GM23338 (cell line): ENCODE measurements at regions not wholly inside any gene's neighbourhood (a gene's known extent, or its start where the extent isn't known, plus 50 kb on each side); places are given as distances from the start of the nearest gene placed in this dataset.

Experiments
- ATAC-seq: fragments of 200-7000 bp; cut with Tn5 transposase; 3 replicates; pipeline ENCODE4 v1.9.1; 2020
- DNase-seq: peaks from one replicate; pipeline ENCODE4 v3.0.0-alpha.2; 2015; ENCODE audit warnings: low spot score
- H2AFZ ChIP-seq: fragments of 200-600 bp; sonication (generic); 2 replicates; pipeline ENCODE4 v1.8.0; 2016; ENCODE audit warnings: antibody characterized with exemption, mild to moderate bottlenecking, moderate library complexity
- H3F3A ChIP-seq: fragments of 200-600 bp; sonication (generic); replicated peaks from 2 replicates; pipeline ENCODE4 v1.8.0; 2017; ENCODE audit warnings: antibody characterized with exemption, mixed run types, low read depth
- H3K27ac ChIP-seq: fragments of 200-600 bp; sonication (generic); 2 replicates; pipeline ENCODE4 v1.6.1; 2016; ENCODE audit warnings: low read depth
- H3K27me3 ChIP-seq: fragments of 200-600 bp; sonication (generic); 2 replicates; pipeline ENCODE4 v1.8.0; 2016; ENCODE audit warnings: mild to moderate bottlenecking, mixed run types, moderate library complexity; ENCODE audit not compliant: insufficient read depth
- H3K36me3 ChIP-seq: fragments of 200-600 bp; sonication (generic); 2 replicates; pipeline ENCODE4 v1.8.0; 2016; ENCODE audit warnings: mild to moderate bottlenecking; ENCODE audit not compliant: insufficient read depth
- H3K4me1 ChIP-seq: fragments of 200-600 bp; sonication (generic); 2 replicates; pipeline ENCODE4 v1.8.0; 2016; ENCODE audit warnings: mild to moderate bottlenecking, moderate library complexity; ENCODE audit not compliant: insufficient read depth
- H3K4me2 ChIP-seq: fragments of 200-600 bp; sonication (generic); 2 replicates; pipeline ENCODE4 v1.7.1; 2017; ENCODE audit warnings: mixed run types
- H3K4me3 ChIP-seq: fragments of 200-600 bp; sonication (generic); 2 replicates; pipeline ENCODE4 v1.6.1; 2016; ENCODE audit warnings: mixed run types
- H3K79me2 ChIP-seq: fragments of 200-600 bp; sonication (generic); replicated peaks from 2 replicates; pipeline ENCODE4 v1.8.0; 2017; ENCODE audit warnings: mild to moderate bottlenecking; ENCODE audit not compliant: insufficient read depth
- H3K9me2 ChIP-seq: fragments of 200-600 bp; sonication (generic); 2 replicates; pipeline ENCODE4 v1.8.0; 2017; ENCODE audit not compliant: insufficient read depth
- H4K20me1 ChIP-seq: fragments of 200-600 bp; sonication (generic); replicated peaks from 2 replicates; pipeline ENCODE4 v1.8.0; 2017; ENCODE audit warnings: mild to moderate bottlenecking; ENCODE audit not compliant: insufficient read depth
- H3K27ac Mint-ChIP-seq: 2 replicates; pipeline ENCODE4 v1.8.0; 2020; ENCODE audit warnings: inconsistent platforms, mild to moderate bottlenecking, moderate library complexity, mixed read lengths
- H3K27me3 Mint-ChIP-seq: 3 replicates; pipeline ENCODE4 v1.8.0; 2022; ENCODE audit warnings: low read depth, mild to moderate bottlenecking, moderate library complexity, mixed read lengths, inconsistent platforms; ENCODE audit not compliant: insufficient read depth, poor library complexity
- H3K36me3 Mint-ChIP-seq: 3 replicates; pipeline ENCODE4 v1.8.0; 2021; ENCODE audit warnings: low read depth, mild to moderate bottlenecking, inconsistent platforms, moderate library complexity, mixed read lengths
- H3K4me1 Mint-ChIP-seq: 3 replicates; pipeline ENCODE4 v1.8.0; 2020; ENCODE audit warnings: mild to moderate bottlenecking, inconsistent platforms, mixed read lengths
- H3K4me3 Mint-ChIP-seq: 3 replicates; pipeline ENCODE4 v1.8.0; 2021; ENCODE audit warnings: moderate library complexity, mild to moderate bottlenecking, inconsistent platforms, mixed read lengths
- H3K9me3 Mint-ChIP-seq: 3 replicates; pipeline ENCODE4 v1.8.0; 2020; ENCODE audit warnings: moderate library complexity, mild to moderate bottlenecking, inconsistent platforms, mixed read lengths
- CREB1 ChIP-seq: fragments of 250-450 bp; sonication (Bioruptor Pico); IDR thresholded peaks from 2 replicates; pipeline ENCODE4 v1.5.0; 2020; ENCODE audit warnings: low read depth, mild to moderate bottlenecking, moderate library complexity
- CTCF ChIP-seq, 2 experiments: fragments of 200-600 bp in 1 of 2; sonication (generic) in 1 of 2; conservative IDR thresholded peaks; 2 replicates each; pipeline versions ENCODE4 v1.5.1 to v1.6.1; 2016 to 2017; ENCODE audit warnings: antibody characterized with exemption in 2 of 2, low read depth in 2 of 2, mild to moderate bottlenecking in 2 of 2, moderate library complexity in 1 of 2
- EZH2 ChIP-seq: fragments of 200-600 bp; sonication (generic); IDR thresholded peaks from one replicate; pipeline ENCODE4 v1.8.0; 2017; ENCODE audit warnings: antibody characterized with exemption, mild to moderate bottlenecking, low read depth; ENCODE audit not compliant: unreplicated experiment
- EZH2phosphoT487 ChIP-seq: fragments of 200-600 bp; sonication (generic); IDR thresholded peaks from one replicate; pipeline ENCODE4 v1.8.1; 2018; ENCODE audit warnings: antibody characterized with exemption; ENCODE audit not compliant: unreplicated experiment
- JUNB ChIP-seq: IDR thresholded peaks from one replicate; pipeline ENCODE4 v1.6.1; 2016; ENCODE audit warnings: antibody characterized with exemption; ENCODE audit not compliant: unreplicated experiment
- NANOG ChIP-seq: IDR thresholded peaks from 2 replicates; pipeline ENCODE4 v1.6.1; 2016; ENCODE audit warnings: antibody characterized with exemption, borderline replicate concordance
- POLR2AphosphoS5 ChIP-seq: IDR thresholded peaks from 2 replicates; pipeline ENCODE4 v1.6.1; 2016; ENCODE audit warnings: antibody characterized with exemption, low read depth
- STAT1 ChIP-seq: IDR thresholded peaks from one replicate; pipeline ENCODE4 v1.6.1; 2016; ENCODE audit warnings: antibody characterized with exemption; ENCODE audit not compliant: unreplicated experiment
- ZNF114 ChIP-seq: fragments of 250-450 bp; sonication (Bioruptor Pico); IDR thresholded peaks from 2 replicates; pipeline ENCODE4 v1.5.0; 2020; ENCODE audit warnings: mild to moderate bottlenecking, moderate library complexity
- ZNF331 ChIP-seq: fragments of 250-450 bp; sonication (Bioruptor Pico); IDR thresholded peaks from 2 replicates; pipeline ENCODE4 v1.5.0; 2020; ENCODE audit warnings: low read depth, mild to moderate bottlenecking, moderate library complexity
- ZNF462 ChIP-seq: fragments of 250-450 bp; sonication (Bioruptor Pico); IDR thresholded peaks from 2 replicates; pipeline ENCODE4 v1.5.0; 2020; ENCODE audit warnings: mild to moderate bottlenecking, moderate library complexity
- TF ChIP-seq, protein P1 (sequence below): IDR thresholded peaks from one replicate; pipeline ENCODE4 v1.6.1; 2018; ENCODE audit warnings: antibody characterized with exemption; ENCODE audit not compliant: unreplicated experiment

- H3K9me2 ChIP-seq: no peaks in the 10 kb centered on the region
- TF ChIP-seq CREB1 (CRISPR knock-in tag) (no peak), NANOG (no peak), POLR2AphosphoS5 (no peak), CTCF (conservative IDR thresholded peaks at IDR 0.05; ENCODE audit: low read depth in 2 of 2) (no peak), ZNF462 (CRISPR knock-in tag) (no peak), ZNF331 (CRISPR knock-in tag) (no peak), EZH2 (no peak), EZH2phosphoT487 (no peak), STAT1 (no peak), ZNF114 (CRISPR knock-in tag) (no peak), JUNB (no peak)
- TF ChIP-seq, protein P1, sequence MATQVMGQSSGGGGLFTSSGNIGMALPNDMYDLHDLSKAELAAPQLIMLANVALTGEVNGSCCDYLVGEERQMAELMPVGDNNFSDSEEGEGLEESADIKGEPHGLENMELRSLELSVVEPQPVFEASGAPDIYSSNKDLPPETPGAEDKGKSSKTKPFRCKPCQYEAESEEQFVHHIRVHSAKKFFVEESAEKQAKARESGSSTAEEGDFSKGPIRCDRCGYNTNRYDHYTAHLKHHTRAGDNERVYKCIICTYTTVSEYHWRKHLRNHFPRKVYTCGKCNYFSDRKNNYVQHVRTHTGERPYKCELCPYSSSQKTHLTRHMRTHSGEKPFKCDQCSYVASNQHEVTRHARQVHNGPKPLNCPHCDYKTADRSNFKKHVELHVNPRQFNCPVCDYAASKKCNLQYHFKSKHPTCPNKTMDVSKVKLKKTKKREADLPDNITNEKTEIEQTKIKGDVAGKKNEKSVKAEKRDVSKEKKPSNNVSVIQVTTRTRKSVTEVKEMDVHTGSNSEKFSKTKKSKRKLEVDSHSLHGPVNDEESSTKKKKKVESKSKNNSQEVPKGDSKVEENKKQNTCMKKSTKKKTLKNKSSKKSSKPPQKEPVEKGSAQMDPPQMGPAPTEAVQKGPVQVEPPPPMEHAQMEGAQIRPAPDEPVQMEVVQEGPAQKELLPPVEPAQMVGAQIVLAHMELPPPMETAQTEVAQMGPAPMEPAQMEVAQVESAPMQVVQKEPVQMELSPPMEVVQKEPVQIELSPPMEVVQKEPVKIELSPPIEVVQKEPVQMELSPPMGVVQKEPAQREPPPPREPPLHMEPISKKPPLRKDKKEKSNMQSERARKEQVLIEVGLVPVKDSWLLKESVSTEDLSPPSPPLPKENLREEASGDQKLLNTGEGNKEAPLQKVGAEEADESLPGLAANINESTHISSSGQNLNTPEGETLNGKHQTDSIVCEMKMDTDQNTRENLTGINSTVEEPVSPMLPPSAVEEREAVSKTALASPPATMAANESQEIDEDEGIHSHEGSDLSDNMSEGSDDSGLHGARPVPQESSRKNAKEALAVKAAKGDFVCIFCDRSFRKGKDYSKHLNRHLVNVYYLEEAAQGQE: no peak
- H2AFZ ChIP-seq: no peak overlapping the region
- Mint-ChIP-seq H3K4me1 (peaks cover under 1% of the 10 kb centered on the region), H3K9me3 (no peaks in the 10 kb centered on the region), H3K36me3 (no peaks in the 10 kb centered on the region), H3K27ac (no peak overlapping the region), H3K27me3 (peaks cover 5% of the 10 kb centered on the region), H3K4me3 (no peak overlapping the region)
- peaks cover 3% of the 10 kb centered on the region for H3K4me1 ChIP-seq
- ATAC-seq (no peak), DNase-seq (no peak)
- H3F3A ChIP-seq: no peaks in the 10 kb centered on the region
- no peaks in the 10 kb centered on the region for H3K27me3 ChIP-seq
- H3K27ac ChIP-seq: no peak overlapping the region
- no peaks in the 10 kb centered on the region for H4K20me1 ChIP-seq
- no peaks in the 10 kb centered on the region for H3K79me2 ChIP-seq
- H3K36me3 ChIP-seq: no peaks in the 10 kb centered on the region
- H3K4me2 ChIP-seq: no peak overlapping the region
- H3K4me3 ChIP-seq: no peak overlapping the region
These were observed 133.8 kb downstream of the VEGFA start for GRCh38 chr6:43903739-43904290.
